Glomerular visceral epithelial cell (primary cell): ENCODE measurements at regions not wholly inside any gene's neighbourhood (a gene's known extent, or its start where the extent isn't known, plus 50 kb on each side); places are given as distances from the start of the nearest gene placed in this dataset.
"Not testable (repeated sequence)": the region's sequence is repeated elsewhere in the genome, so short reads cannot be mapped to it uniquely, and the experiment has no call there.

ENCODE experiments used
- DNase-seq: peaks from one replicate; pipeline ENCODE4 v3.0.0-alpha.2; 2016; ENCODE audit errors: extremely low spot score

GRCh38 chr1:10940451-10940804 is 72.0 kb upstream of the TARDBP start:
- DNase-seq, result no peak

- no peak for DNase-seq
Measured at GRCh38 chr1:10940838-10941237, 71.6 kb upstream of the TARDBP start.

GRCh38 chr1:10941891-10942541 is 70.4 kb upstream of the TARDBP start:
- DNase-seq, result peak; percentile 34

GRCh38 chr1:10942542-10942912 is 69.9 kb upstream of the TARDBP start:
- no peak for DNase-seq

GRCh38 chr1:10943041-10943440 is 69.4 kb upstream of the TARDBP start:
- no peak for DNase-seq

GRCh38 chr1:10943991-10944730 is 68.3 kb upstream of the TARDBP start:
- peak; percentile 29 for DNase-seq

GRCh38 chr1:10945991-10946509 is 66.4 kb upstream of the TARDBP start:
- no peak for DNase-seq

GRCh38 chr1:10947181-10947580 is 65.3 kb upstream of the TARDBP start:
- DNase-seq, result no peak

GRCh38 chr1:10947691-10948462 is 64.6 kb upstream of the TARDBP start:
- DNase-seq, result no peak

GRCh38 chr1:10948463-10948775 is 64.0 kb upstream of the TARDBP start:
- no peak for DNase-seq

GRCh38 chr1:10950316-10951172 is 61.9 kb upstream of the TARDBP start:
- DNase-seq, result peak; percentile 17

- not testable (repeated sequence) for DNase-seq
Measured at GRCh38 chr1:10951298-10951697, 61.2 kb upstream of the TARDBP start.

- no peak for DNase-seq
Measured at GRCh38 chr1:10951961-10952360, 60.5 kb upstream of the TARDBP start.

GRCh38 chr1:10953505-10954193 is 58.8 kb upstream of the TARDBP start:
- no peak for DNase-seq

GRCh38 chr1:10957133-10957532 is 55.3 kb upstream of the TARDBP start:
- no peak for DNase-seq

GRCh38 chr1:10958614-10959013 is 53.8 kb upstream of the TARDBP start:
- DNase-seq, result no peak

GRCh38 chr1:10960411-10961299 is 51.8 kb upstream of the TARDBP start:
- peak; percentile 74 for DNase-seq

- no peak for DNase-seq
Measured at GRCh38 chr1:10961300-10961833, 51.1 kb upstream of the TARDBP start.

GRCh38 chr1:10962483-10962882 is 50.0 kb upstream of the TARDBP start:
- peak; percentile 54 for DNase-seq
